ENCODE measurements at regions not wholly inside any gene's neighbourhood (a gene's known extent, or its start where the extent isn't known, plus 50 kb on each side); places are given as distances from the start of the nearest gene placed in this dataset.

DNA sequence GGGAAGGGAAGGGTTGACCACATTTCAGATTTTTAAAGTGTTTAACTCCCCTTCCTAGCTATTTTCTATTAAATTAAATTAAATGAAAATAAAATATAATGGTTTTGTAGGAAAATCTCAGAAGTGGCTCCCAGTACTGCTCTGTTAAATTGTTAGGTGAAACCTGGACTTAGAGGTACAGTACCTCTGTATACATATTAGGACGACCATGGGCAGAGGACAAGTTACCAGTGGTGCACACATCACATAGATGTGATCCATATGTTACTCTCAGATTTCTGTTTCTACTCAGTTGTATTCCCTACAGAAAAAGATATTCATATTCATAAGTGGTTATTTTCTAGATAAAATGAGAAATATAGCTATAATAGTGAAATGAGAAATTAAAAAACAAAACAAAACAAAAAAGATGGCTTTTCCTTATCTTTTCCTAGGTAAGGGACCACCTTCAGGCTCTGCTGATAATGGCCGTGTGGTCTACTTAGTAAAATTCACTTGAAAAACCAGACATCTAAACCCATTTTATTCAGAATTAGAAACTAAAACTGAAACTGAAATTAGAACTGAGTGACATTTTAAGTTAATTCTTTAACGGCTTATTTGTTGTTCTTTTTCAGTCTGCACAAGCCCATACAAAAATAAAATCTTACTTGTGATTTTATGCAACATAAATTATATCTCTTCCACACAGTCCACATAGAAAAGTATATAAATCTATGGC, 832.5 kb upstream of the CHAC2 start:
- Histone ChIP-seq H3K27ac (replicated peaks; ENCODE audit: low read length) (no peak overlapping the region), H3K36me3 (replicated peaks in 1 of 2; ENCODE audit: control insufficient read depth in 2 of 2, insufficient read depth in 2 of 2, low read length in 2 of 2) (no peaks in the 10 kb centered on the region), H4K91ac (ENCODE audit: low read depth, low read length, poor library complexity) (no peak overlapping the region), H3K79me1 (ENCODE audit: low read depth, low read length) (no peaks in the 10 kb centered on the region), H3K27me3 (ENCODE audit: control insufficient read depth in 3 of 3, insufficient read depth in 3 of 3, low read depth in 1 of 3, low read length in 3 of 3) (no peaks in the 10 kb centered on the region), H2AK5ac (ENCODE audit: low read depth, low read length) (no peak overlapping the region), H3K23ac (ENCODE audit: low read depth, low read length, poor library complexity) (no peak overlapping the region), H3K14ac (ENCODE audit: low read length) (no peak overlapping the region), H4K8ac (ENCODE audit: low read depth, low read length) (no peak overlapping the region), H2AFZ (ENCODE audit: low read length) (no peak overlapping the region), H2BK5ac (ENCODE audit: low read length) (no peak overlapping the region), H2BK12ac (ENCODE audit: low read length) (no peak overlapping the region), H2BK15ac (ENCODE audit: low read length) (no peak overlapping the region), H3K4ac (ENCODE audit: low read length) (no peak overlapping the region), H3K9ac (ENCODE audit: low read depth, low read length, poor library complexity) (no peak overlapping the region), H2BK120ac (ENCODE audit: low read depth, low read length) (no peak overlapping the region), H3K4me3 (ENCODE audit: low read length in 2 of 2) (no peak overlapping the region), H3K4me1 (ENCODE audit: control insufficient read depth in 2 of 2, insufficient read depth in 1 of 2, low read depth in 1 of 2, low read length in 2 of 2) (no peaks in the 10 kb centered on the region), H3K18ac (ENCODE audit: low read length) (no peak overlapping the region), H3K9me3 (replicated peaks in 1 of 2; ENCODE audit: control insufficient read depth in 2 of 2, insufficient read depth in 1 of 2, low read depth in 1 of 2, low read length in 2 of 2) (no peaks in the 10 kb centered on the region), H3K4me2 (ENCODE audit: insufficient read depth, low read length, poor library complexity, severe bottlenecking) (no peak overlapping the region)
- WGBS, 2 donors (ENCODE audit: extremely low coverage in 2 of 2, insufficient read length in 2 of 2, insufficient replicate concordance in 1 of 2) = no CpG with 5 or more reads among the region's 3 CpGs
- DNase-seq (ENCODE audit: low spot score) = no peak

DNA sequence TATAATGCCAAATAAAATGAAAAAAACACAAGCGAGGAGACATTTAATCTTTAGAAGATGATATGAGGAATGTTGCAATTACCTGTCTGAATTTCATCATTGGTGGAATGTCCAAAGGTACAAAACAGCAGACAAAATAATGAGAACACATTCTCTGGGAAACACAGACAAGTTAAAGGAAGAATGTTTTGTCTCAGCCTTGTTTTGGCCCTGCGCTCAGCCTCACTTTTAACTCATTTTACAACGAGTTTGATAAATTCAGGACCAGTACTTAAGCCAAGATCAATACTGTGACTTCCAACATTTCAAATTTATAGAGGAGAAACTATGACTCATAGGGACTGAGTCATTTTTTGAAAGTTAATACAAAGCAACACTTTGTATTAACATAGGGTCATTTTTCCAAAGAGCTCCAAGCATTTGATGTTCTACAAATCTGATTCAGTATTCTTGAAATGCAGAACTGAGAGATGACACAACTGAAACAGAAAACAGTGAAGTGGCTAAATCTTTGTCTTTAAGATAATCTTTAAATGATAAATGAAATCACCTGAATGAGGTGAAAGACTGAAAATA, 833.2 kb upstream of the CHAC2 start:
- H3K27me3 ChIP-seq (ENCODE audit: control insufficient read depth in 3 of 3, insufficient read depth in 3 of 3, low read depth in 1 of 3, low read length in 3 of 3) = no peaks in the 10 kb centered on the region
- no peak overlapping the region for H3K4me3 ChIP-seq (ENCODE audit: low read length in 2 of 2)
- H4K91ac ChIP-seq (ENCODE audit: low read depth, low read length, poor library complexity) = no peak overlapping the region
- no peaks in the 10 kb centered on the region for H3K36me3 ChIP-seq (replicated peaks in 1 of 2; ENCODE audit: control insufficient read depth in 2 of 2, insufficient read depth in 2 of 2, low read length in 2 of 2)
- H3K4me2 ChIP-seq (ENCODE audit: insufficient read depth, low read length, poor library complexity, severe bottlenecking) = no peak overlapping the region
- H3K23ac ChIP-seq (ENCODE audit: low read depth, low read length, poor library complexity) = no peak overlapping the region
- H2BK12ac ChIP-seq (ENCODE audit: low read length) = no peak overlapping the region
- no peak overlapping the region for H2BK120ac ChIP-seq (ENCODE audit: low read depth, low read length)
- no peak overlapping the region for H2BK5ac ChIP-seq (ENCODE audit: low read length)
- H4K8ac ChIP-seq (ENCODE audit: low read depth, low read length) = no peak overlapping the region
- H2AFZ ChIP-seq (ENCODE audit: low read length) = no peak overlapping the region
- H3K9me3 ChIP-seq (replicated peaks in 1 of 2; ENCODE audit: control insufficient read depth in 2 of 2, insufficient read depth in 1 of 2, low read depth in 1 of 2, low read length in 2 of 2) = peaks cover 0 to 3% of the 10 kb centered on the region in 2 donors
- no peak overlapping the region for H2AK5ac ChIP-seq (ENCODE audit: low read depth, low read length)
- no peak overlapping the region for H3K4ac ChIP-seq (ENCODE audit: low read length)
- H3K4me1 ChIP-seq (ENCODE audit: control insufficient read depth in 2 of 2, insufficient read depth in 1 of 2, low read depth in 1 of 2, low read length in 2 of 2) = no peaks in the 10 kb centered on the region
- WGBS, 2 donors (ENCODE audit: extremely low coverage in 2 of 2, insufficient read length in 2 of 2, insufficient replicate concordance in 1 of 2) = no CpG with 5 or more reads among the region's 3 CpGs
- no peak overlapping the region for H3K18ac ChIP-seq (ENCODE audit: low read length)
- no peak for DNase-seq (ENCODE audit: low spot score)
- no peak overlapping the region for H2BK15ac ChIP-seq (ENCODE audit: low read length)
- H3K9ac ChIP-seq (ENCODE audit: low read depth, low read length, poor library complexity) = no peak overlapping the region
- no peak overlapping the region for H3K14ac ChIP-seq (ENCODE audit: low read length)
- no peak overlapping the region for H3K27ac ChIP-seq (replicated peaks; ENCODE audit: low read length)
- no peaks in the 10 kb centered on the region for H3K79me1 ChIP-seq (ENCODE audit: low read depth, low read length)

- Histone ChIP-seq H3K14ac (ENCODE audit: low read length) (no peak overlapping the region), H2AFZ (ENCODE audit: low read length) (no peak overlapping the region), H2BK15ac (ENCODE audit: low read length) (no peak overlapping the region), H3K4me2 (ENCODE audit: insufficient read depth, low read length, poor library complexity, severe bottlenecking) (no peak overlapping the region), H2BK12ac (ENCODE audit: low read length) (no peak overlapping the region), H3K9ac (ENCODE audit: low read depth, low read length, poor library complexity) (no peak overlapping the region), H3K27me3 (ENCODE audit: control insufficient read depth in 3 of 3, insufficient read depth in 3 of 3, low read depth in 1 of 3, low read length in 3 of 3) (no peaks in the 10 kb centered on the region), H3K18ac (ENCODE audit: low read length) (no peak overlapping the region), H4K8ac (ENCODE audit: low read depth, low read length) (no peak overlapping the region), H4K91ac (ENCODE audit: low read depth, low read length, poor library complexity) (no peak overlapping the region), H3K36me3 (replicated peaks in 1 of 2; ENCODE audit: control insufficient read depth in 2 of 2, insufficient read depth in 2 of 2, low read length in 2 of 2) (no peaks in the 10 kb centered on the region), H3K4me1 (ENCODE audit: control insufficient read depth in 2 of 2, insufficient read depth in 1 of 2, low read depth in 1 of 2, low read length in 2 of 2) (no peaks in the 10 kb centered on the region), H2BK120ac (ENCODE audit: low read depth, low read length) (no peak overlapping the region), H3K23ac (ENCODE audit: low read depth, low read length, poor library complexity) (no peak overlapping the region), H3K4ac (ENCODE audit: low read length) (no peak overlapping the region), H3K27ac (replicated peaks; ENCODE audit: low read length) (no peak overlapping the region), H3K9me3 (replicated peaks in 1 of 2; ENCODE audit: control insufficient read depth in 2 of 2, insufficient read depth in 1 of 2, low read depth in 1 of 2, low read length in 2 of 2) (peaks cover 0 to 4% of the 10 kb centered on the region in 2 donors), H2AK5ac (ENCODE audit: low read depth, low read length) (no peak overlapping the region), H3K79me1 (ENCODE audit: low read depth, low read length) (no peaks in the 10 kb centered on the region), H3K4me3 (ENCODE audit: low read length in 2 of 2) (no peak overlapping the region), H2BK5ac (ENCODE audit: low read length) (no peak overlapping the region)
- WGBS, 2 donors (ENCODE audit: extremely low coverage in 2 of 2, insufficient read length in 2 of 2, insufficient replicate concordance in 1 of 2) = no CpG with 5 or more reads among the region's 2 CpGs
- no peak for DNase-seq (ENCODE audit: low spot score)
Observed at GRCh38 chr2:52933878-52934277, 833.7 kb upstream of the CHAC2 start.

- H3K36me3 ChIP-seq (replicated peaks in 1 of 2; ENCODE audit: control insufficient read depth in 2 of 2, insufficient read depth in 2 of 2, low read length in 2 of 2) = no peaks in the 10 kb centered on the region
- H3K4me3 ChIP-seq (ENCODE audit: low read length in 2 of 2) = no peak overlapping the region
- no peak overlapping the region for H4K8ac ChIP-seq (ENCODE audit: low read depth, low read length)
- no peaks in the 10 kb centered on the region for H3K4me1 ChIP-seq (ENCODE audit: control insufficient read depth in 2 of 2, insufficient read depth in 1 of 2, low read depth in 1 of 2, low read length in 2 of 2)
- H2BK15ac ChIP-seq (ENCODE audit: low read length) = no peak overlapping the region
- no peak overlapping the region for H4K91ac ChIP-seq (ENCODE audit: low read depth, low read length, poor library complexity)
- H2BK120ac ChIP-seq (ENCODE audit: low read depth, low read length) = no peak overlapping the region
- H3K9ac ChIP-seq (ENCODE audit: low read depth, low read length, poor library complexity) = no peak overlapping the region
- WGBS, 2 donors (ENCODE audit: extremely low coverage in 2 of 2, insufficient read length in 2 of 2, insufficient replicate concordance in 1 of 2) = no CpG with 5 or more reads among the region's 1 CpG
- no peak for DNase-seq (ENCODE audit: low spot score)
- H2AK5ac ChIP-seq (ENCODE audit: low read depth, low read length) = no peak overlapping the region
- H2BK12ac ChIP-seq (ENCODE audit: low read length) = no peak overlapping the region
- no peak overlapping the region for H3K14ac ChIP-seq (ENCODE audit: low read length)
- H3K4me2 ChIP-seq (ENCODE audit: insufficient read depth, low read length, poor library complexity, severe bottlenecking) = no peak overlapping the region
- peaks cover 0 to 4% of the 10 kb centered on the region in 2 donors for H3K9me3 ChIP-seq (replicated peaks in 1 of 2; ENCODE audit: control insufficient read depth in 2 of 2, insufficient read depth in 1 of 2, low read depth in 1 of 2, low read length in 2 of 2)
- no peaks in the 10 kb centered on the region for H3K79me1 ChIP-seq (ENCODE audit: low read depth, low read length)
- H3K27ac ChIP-seq (replicated peaks; ENCODE audit: low read length) = no peak overlapping the region
- no peak overlapping the region for H3K4ac ChIP-seq (ENCODE audit: low read length)
- H3K23ac ChIP-seq (ENCODE audit: low read depth, low read length, poor library complexity) = no peak overlapping the region
- H3K18ac ChIP-seq (ENCODE audit: low read length) = no peak overlapping the region
- H3K27me3 ChIP-seq (ENCODE audit: control insufficient read depth in 3 of 3, insufficient read depth in 3 of 3, low read depth in 1 of 3, low read length in 3 of 3) = no peaks in the 10 kb centered on the region
- no peak overlapping the region for H2BK5ac ChIP-seq (ENCODE audit: low read length)
- H2AFZ ChIP-seq (ENCODE audit: low read length) = no peak overlapping the region
Observed at GRCh38 chr2:52931660-52932059, 835.9 kb upstream of the CHAC2 start.

All from neuronal stem cell (in vitro differentiated cells).